ENCODE measurements at regions not wholly inside any gene's neighbourhood (a gene's known extent, or its start where the extent isn't known, plus 50 kb on each side); places are given as distances from the start of the nearest gene placed in this dataset.

GRCh38 chr15:75790631-75791336 is 52.5 kb upstream of the UBE2Q2 start:
- TF ChIP-seq EZH2phosphoT487 (IDR thresholded peaks at IDR 0.05): no peak
- TF ChIP-seq CTCF (IDR thresholded peaks at IDR 0.05): no peak
- TF ChIP-seq EZH2 (IDR thresholded peaks at IDR 0.05): no peak
